ENCODE measurements at regions not wholly inside any gene's neighbourhood (a gene's known extent, or its start where the extent isn't known, plus 50 kb on each side); places are given as distances from the start of the nearest gene placed in this dataset.

DNA sequence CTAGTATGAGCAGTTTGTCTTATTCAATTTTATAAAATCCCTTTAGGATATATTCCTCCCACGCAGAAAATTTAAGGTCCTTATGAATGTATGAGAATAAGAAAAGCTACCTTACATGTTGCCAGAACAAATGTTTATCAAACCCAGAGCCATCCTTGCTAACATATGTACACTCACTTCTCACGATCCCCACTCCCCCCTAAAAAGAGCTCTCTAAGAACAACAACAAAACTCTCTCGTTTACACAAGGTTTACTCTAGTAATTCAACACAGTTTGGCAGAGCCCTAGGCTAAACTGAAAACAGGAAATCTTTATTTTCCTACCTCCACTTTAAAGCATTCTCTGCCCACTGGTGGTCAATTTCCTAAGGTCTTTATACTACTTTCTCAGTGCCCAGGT lies 504.9 kb downstream of the ZEB2 start:
- H3K27ac ChIP-seq = no peak overlapping the region
- TF ChIP-seq, protein P1, sequence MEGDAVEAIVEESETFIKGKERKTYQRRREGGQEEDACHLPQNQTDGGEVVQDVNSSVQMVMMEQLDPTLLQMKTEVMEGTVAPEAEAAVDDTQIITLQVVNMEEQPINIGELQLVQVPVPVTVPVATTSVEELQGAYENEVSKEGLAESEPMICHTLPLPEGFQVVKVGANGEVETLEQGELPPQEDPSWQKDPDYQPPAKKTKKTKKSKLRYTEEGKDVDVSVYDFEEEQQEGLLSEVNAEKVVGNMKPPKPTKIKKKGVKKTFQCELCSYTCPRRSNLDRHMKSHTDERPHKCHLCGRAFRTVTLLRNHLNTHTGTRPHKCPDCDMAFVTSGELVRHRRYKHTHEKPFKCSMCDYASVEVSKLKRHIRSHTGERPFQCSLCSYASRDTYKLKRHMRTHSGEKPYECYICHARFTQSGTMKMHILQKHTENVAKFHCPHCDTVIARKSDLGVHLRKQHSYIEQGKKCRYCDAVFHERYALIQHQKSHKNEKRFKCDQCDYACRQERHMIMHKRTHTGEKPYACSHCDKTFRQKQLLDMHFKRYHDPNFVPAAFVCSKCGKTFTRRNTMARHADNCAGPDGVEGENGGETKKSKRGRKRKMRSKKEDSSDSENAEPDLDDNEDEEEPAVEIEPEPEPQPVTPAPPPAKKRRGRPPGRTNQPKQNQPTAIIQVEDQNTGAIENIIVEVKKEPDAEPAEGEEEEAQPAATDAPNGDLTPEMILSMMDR (conservative IDR thresholded peaks at IDR 0.05) = no peak

DNA sequence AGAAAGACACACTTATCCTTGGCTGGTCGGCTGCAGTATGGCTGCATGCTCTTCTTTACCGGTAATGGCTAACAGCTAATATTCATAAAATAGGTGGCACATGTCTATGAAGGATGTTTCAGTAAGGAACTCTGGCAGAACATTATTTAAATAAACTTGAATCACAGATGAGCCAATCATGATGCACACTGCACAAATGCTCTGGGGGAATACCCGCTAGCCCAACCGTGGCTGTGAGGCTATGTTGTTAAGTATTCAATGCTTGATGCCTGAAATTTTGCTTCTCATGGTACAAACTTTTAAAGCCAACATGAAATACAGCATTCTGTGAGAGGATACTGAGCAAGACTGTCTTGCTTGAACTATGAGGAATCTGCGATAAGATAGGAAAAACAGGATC lies 505.8 kb downstream of the ZEB2 start:
- TF ChIP-seq, protein P1 (conservative IDR thresholded peaks at IDR 0.05) = no peak
- H3K27ac ChIP-seq = no peak overlapping the region

DNA sequence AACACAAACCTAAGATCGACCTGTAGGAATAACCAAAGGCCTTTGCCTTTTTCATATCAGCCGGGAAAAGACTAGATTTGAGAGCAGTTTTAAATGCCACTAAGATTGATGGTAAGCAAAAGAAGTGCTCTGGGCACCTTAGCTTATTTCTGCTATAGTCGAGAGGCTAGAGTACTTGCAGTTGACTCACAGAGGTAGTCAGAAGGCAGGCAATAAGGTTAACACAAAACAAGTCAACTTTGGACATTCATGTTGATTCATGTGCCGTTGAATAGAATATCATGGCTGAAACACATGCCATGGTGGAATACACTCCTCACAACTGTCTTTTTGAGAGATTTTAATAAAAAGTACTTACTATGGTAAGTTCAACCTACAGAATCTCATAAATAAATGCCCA lies 507.6 kb downstream of the ZEB2 start:
- TF ChIP-seq, protein P1 (conservative IDR thresholded peaks at IDR 0.05) = no peak
- H3K27ac ChIP-seq = no peak overlapping the region

DNA sequence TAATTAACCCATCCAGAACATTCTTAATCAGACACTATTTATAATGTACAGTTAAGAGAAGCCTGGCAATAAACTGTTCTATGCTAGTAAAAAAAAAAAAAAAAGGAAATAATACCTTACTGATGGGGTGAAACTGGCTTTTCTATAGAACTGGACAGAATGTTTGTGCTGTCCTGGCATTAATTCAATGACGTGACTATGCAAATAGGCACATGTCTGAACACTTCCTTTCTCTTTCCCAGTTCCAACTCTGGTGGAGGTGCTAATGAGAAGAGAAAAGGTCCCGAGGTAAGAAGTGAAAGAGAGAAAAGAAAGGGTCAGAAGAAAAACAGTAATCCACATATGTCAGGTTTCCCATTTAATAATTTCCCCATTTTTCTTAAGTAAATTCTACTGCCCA lies 508.4 kb downstream of the ZEB2 start:
- TF ChIP-seq, protein P1 (conservative IDR thresholded peaks at IDR 0.05) = no peak
- H3K27ac ChIP-seq = no peak overlapping the region

DNA sequence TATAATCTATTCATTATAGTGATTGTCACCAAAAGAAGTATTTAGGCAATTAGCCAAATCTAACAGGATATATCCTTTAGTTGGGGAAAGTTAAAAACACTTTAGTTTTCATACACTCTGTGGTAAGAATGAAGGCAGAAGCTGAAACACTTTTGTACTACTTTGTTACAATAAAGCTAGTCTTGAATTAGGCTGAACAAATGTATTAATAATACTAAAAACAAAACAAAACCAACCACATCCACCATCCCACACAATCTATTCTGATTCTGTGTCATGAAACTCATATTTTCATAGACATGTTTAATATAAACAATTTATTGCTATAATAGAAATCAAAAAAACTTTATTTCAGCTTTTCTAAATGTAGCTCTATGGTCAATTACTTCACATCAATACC lies 508.8 kb downstream of the ZEB2 start:
- H3K27ac ChIP-seq = no peak overlapping the region
- TF ChIP-seq, protein P1 (conservative IDR thresholded peaks at IDR 0.05) = no peak

DNA sequence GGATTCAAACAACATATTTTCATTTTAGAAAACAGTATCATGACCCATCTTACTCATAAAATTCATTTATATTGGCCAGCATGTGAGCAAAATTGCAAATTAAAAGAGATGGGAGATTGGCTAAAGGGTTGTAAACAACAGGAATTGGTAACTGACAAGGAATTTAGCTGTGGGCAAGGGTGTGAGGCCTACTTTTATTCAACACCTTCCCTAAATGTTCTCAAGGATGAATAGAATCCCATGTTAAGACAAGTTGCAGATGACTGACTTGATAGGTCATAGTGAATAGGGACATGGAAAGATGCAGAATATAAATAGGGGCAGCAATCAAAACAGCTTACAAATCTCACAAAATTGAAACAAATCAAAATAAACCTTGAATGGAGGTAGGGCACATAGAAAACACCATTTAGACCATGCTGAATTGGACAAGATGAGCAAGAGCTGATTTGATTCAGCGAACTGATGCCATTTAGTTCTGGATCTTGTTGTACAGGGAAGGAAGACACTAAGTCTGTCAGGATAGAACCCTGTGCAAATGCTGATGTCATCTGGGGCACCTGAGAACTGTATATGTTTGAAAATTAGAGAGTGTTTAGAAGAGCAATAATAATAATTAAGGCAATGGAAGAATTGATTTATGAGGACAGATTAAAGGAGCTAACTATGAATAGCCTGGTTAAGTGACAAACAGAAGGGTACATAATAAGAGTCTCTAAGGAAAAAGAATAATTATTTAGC lies 509.7 kb downstream of the ZEB2 start:
- H3K27ac ChIP-seq = no peak overlapping the region
- TF ChIP-seq, protein P1 (conservative IDR thresholded peaks at IDR 0.05) = no peak

DNA sequence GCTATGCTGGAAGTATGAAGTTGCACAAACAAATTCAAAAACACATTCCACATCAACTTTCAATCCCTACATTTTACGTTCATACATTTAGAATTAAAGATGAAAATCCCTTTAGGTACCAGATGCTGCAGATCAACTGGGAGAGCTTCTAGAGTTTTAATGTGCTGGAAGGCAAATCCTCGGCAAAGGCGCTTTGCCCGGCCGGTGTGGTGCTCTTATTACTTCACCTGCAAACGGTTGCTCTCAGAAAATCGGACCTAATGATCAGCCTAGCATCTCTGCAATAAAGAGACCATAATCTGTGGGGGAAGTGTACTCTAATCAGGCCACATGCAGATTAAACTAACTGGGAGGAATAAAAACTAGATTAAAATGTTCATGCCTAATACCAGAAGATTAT lies 513.8 kb downstream of the ZEB2 start:
- TF ChIP-seq, protein P1 (conservative IDR thresholded peaks at IDR 0.05) = no peak
- H3K27ac ChIP-seq = no peak overlapping the region

Data from VCaP (cell line).